ENCODE measurements at regions not wholly inside any gene's neighbourhood (a gene's known extent, or its start where the extent isn't known, plus 50 kb on each side); places are given as distances from the start of the nearest gene placed in this dataset.

DNA sequence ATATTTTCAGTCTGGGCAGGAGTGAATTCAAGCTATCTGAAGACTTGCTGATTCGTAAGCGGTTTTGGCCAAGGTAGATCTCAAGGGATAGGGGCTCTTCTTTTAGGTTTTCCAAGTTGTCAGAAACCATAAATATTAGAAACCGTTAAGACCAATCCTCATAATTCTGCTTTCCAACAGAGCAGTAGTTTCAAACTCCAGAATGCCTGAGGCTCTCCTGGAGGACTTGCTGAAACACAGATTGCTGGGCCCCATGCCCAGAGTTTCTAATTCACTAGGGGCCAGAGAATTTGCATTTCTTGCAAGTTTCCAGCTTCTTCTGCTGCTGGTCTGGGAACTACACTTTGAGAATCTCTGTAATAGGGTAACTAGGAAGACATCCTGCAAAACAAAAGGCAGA lies 1855.7 kb upstream of the CELF4 start:
- H3K4me3 ChIP-seq (ENCODE audit: low read depth, low read length), result no peak overlapping the region
- TF ChIP-seq CTCF (IDR thresholded peaks at IDR 0.05; ENCODE audit: insufficient read depth, low read depth, low read length), result no peak
- DNase-seq (ENCODE audit: low read depth), result no peak

DNA sequence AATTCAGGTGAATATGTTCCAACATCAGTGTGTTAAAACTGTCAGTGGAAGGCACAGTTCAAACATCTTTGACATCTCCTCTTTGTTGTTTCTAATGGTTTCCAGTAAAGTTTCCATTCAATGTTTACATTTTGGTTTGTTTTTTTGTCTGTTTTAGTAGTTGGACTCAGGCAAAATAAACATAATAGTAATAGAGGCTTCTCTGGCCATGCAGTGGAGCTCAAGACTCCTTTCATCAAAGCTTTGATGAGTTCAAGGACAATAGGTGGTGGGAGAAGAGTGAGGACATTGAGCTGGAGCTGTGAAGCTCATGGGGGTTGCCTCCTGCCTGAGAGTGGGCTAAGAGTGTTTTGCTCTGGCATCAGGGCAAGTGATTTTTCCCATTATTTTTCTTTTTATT lies 1853.7 kb upstream of the CELF4 start:
- no peak for DNase-seq (ENCODE audit: low read depth)
- H3K4me3 ChIP-seq (ENCODE audit: low read depth, low read length), result no peak overlapping the region
- TF ChIP-seq CTCF (IDR thresholded peaks at IDR 0.05; ENCODE audit: insufficient read depth, low read depth, low read length), result no peak

DNA sequence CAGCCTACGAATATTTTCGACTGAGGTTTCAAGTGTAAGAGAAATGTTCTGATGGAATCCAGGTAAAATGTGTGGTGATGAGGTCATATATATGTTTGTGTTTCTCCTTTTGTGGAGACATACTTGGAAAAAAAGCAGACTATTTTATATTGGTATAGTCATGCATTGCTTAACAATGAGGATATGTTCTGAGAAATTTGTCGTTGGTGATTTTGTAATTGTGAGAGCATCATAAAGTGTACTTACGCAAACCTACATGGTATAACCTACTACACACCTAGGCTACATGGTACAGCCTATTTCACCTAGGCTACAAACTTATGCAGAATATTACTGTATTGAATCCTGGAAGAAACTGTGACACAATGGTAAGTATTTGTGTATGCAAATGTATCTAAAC lies 1849.9 kb upstream of the CELF4 start:
- H3K4me3 ChIP-seq (ENCODE audit: low read depth, low read length), result no peak overlapping the region
- no peak for DNase-seq (ENCODE audit: low read depth)
- no peak for TF ChIP-seq CTCF (IDR thresholded peaks at IDR 0.05; ENCODE audit: insufficient read depth, low read depth, low read length)

DNA sequence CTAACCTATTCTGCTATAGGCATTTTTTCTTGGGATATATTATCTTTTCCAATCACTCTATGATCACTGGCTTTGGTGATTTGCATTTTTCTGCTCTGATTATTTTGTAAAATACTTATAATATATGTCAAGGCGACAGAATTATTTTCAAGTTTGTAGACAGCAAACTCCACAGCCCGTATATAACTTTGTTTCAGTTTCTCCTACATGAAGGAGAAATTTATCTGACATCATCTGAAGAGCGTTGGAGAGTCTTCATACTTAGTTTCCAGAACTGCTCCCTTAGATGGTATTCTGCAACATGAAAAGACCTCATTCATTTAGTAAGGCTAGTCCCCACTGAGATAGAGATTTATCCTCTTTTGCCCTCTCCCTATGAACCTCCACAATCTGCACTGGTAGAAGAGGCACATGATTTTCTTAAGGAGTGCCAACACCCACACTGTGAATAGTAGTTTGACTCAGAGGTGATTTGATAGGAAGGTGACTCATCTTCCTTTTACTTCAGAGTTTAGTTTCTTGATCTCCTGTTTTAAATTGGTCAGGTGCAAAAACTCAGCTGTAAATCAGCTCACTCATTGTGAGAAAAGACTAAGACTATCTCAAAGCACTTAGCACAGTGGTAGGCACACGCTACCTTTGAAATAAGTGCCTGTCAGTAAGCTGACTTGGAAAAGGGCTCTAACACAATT lies 1848.6 kb upstream of the CELF4 start:
- no peak for TF ChIP-seq CTCF (IDR thresholded peaks at IDR 0.05; ENCODE audit: insufficient read depth, low read depth, low read length)
- no peak overlapping the region for H3K4me3 ChIP-seq (ENCODE audit: low read depth, low read length)
- no peak for DNase-seq (ENCODE audit: low read depth)

DNA sequence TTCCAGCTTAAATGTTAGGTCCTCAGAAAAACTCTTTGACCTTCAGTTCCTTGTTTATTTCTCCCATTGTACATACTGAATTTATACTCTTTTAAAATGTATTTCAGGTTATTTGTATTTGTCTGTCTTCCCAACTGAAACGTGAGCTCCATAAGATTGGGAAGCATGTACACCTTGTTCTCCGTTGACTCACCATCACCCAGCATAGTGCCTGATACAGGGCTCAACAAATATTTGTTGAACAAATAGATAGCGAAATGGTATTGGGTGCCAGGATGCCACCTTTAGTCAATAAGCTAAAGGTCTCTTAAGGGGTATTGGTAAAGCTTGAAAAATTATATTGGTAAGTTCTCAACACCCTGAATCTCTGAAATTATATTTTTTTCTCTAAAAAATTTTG lies 1841.3 kb upstream of the CELF4 start:
- no peak overlapping the region for H3K4me3 ChIP-seq (ENCODE audit: low read depth, low read length)
- DNase-seq (ENCODE audit: low read depth), result no peak

GRCh38 chr18:39403121-39403520 lies 1837.5 kb upstream of the CELF4 start:
- H3K4me3 ChIP-seq (ENCODE audit: low read depth, low read length), result no peak overlapping the region
- peak; percentile 29 for DNase-seq (ENCODE audit: low read depth)
- no peak for TF ChIP-seq CTCF (IDR thresholded peaks at IDR 0.05; ENCODE audit: insufficient read depth, low read depth, low read length)

More for the DNA sequence above, 1841.3 kb upstream of the CELF4 start:
- no peak for TF ChIP-seq CTCF (IDR thresholded peaks at IDR 0.05; ENCODE audit: insufficient read depth, low read depth, low read length)

- no peak overlapping the region for H3K4me3 ChIP-seq (ENCODE audit: low read depth, low read length)
- no peak for TF ChIP-seq CTCF (IDR thresholded peaks at IDR 0.05; ENCODE audit: insufficient read depth, low read depth, low read length)
- DNase-seq (ENCODE audit: low read depth), result no peak
Measured at GRCh38 chr18:39399662-39400061, 1834.1 kb upstream of the CELF4 start.

Data from fibroblast of villous mesenchyme (primary cell).